HEK293 (cell line): ENCODE measurements at regions not wholly inside any gene's neighbourhood (a gene's known extent, or its start where the extent isn't known, plus 50 kb on each side); places are given as distances from the start of the nearest gene placed in this dataset.

Source experiments
- CTCF ChIA-PET: fragments of 350-600 bp; formaldehyde crosslinking; extraction: SDS; loops from one replicate; lab custom pipeline; 2021; ENCODE audit warnings: antibody characterized with exemption; lab: Yijun Ruan, JAX
- POLR2A ChIA-PET: fragments of 300-600 bp; formaldehyde crosslinking; extraction: SDS; loops from one replicate; lab custom pipeline; 2020; ENCODE audit warnings: antibody characterized with exemption, inconsistent platforms; lab: Yijun Ruan, JAX
- H3K27ac ChIP-seq: fragments of 200-500 bp; sonication (Bioruptor generic); 2 replicates; pipeline ENCODE4 v1.5.1; 2014; ENCODE audit warnings: low read depth, low read length, control low read depth, inconsistent platforms; ENCODE audit errors: extremely low read depth
- H3K36me3 ChIP-seq, 2 experiments: fragments of 200-500 bp in 1 of 2; sonication (Bioruptor generic) in 1 of 2; 1 replicate in 1 of 2; 2 replicates in 1 of 2; pipeline ENCODE4 v1.5.1; 2014 to 2017; ENCODE audit warnings: inconsistent platforms in 2 of 2, low read length in 2 of 2; ENCODE audit not compliant: control insufficient read depth in 2 of 2, insufficient read depth in 1 of 2
- H3K4me1 ChIP-seq: fragments of 200-500 bp; sonication (Bioruptor generic); 2 replicates; pipeline ENCODE4 v1.5.1; 2014; ENCODE audit warnings: mild to moderate bottlenecking, low read length, inconsistent platforms; ENCODE audit not compliant: control insufficient read depth, insufficient read depth
- H3K4me3 ChIP-seq: 2 replicates; pipeline ENCODE4 v1.5.1; 2011; ENCODE audit warnings: low read depth, mild to moderate bottlenecking, control low read depth, low read length, moderate library complexity
- H3K9me3 ChIP-seq: fragments of 200-500 bp; sonication (Bioruptor generic); 2 replicates; pipeline ENCODE4 v1.5.1; 2014; ENCODE audit warnings: low read depth, low read length, inconsistent platforms; ENCODE audit not compliant: control insufficient read depth, insufficient read depth
- EGR2 ChIP-seq: fragments of 450-650 bp; formaldehyde crosslinking; IDR thresholded peaks from 2 replicates; pipeline ENCODE4 v1.5.1; 2016; ENCODE audit warnings: low read depth, missing biosample characterization, missing genetic modification characterization
- OVOL3 ChIP-seq: fragments of 450-650 bp; formaldehyde crosslinking; IDR thresholded peaks from 2 replicates; pipeline ENCODE4 v1.5.1; 2016; ENCODE audit warnings: missing biosample characterization, missing genetic modification characterization
- PRDM4 ChIP-seq: fragments of 450-650 bp; formaldehyde crosslinking; IDR thresholded peaks from 2 replicates; pipeline ENCODE4 v1.5.1; 2017; ENCODE audit warnings: missing biosample characterization, missing genetic modification characterization
- REPIN1 ChIP-seq: fragments of 450-650 bp; formaldehyde crosslinking; IDR thresholded peaks from 2 replicates; pipeline ENCODE4 v1.5.1; 2017; ENCODE audit warnings: missing biosample characterization, missing genetic modification characterization, low read depth
- REST ChIP-seq: fragments of 450-650 bp; formaldehyde crosslinking; IDR thresholded peaks from 2 replicates; pipeline ENCODE4 v1.5.1; 2016; ENCODE audit warnings: missing biosample characterization, missing genetic modification characterization
- SETDB1 ChIP-seq: IDR thresholded peaks from one replicate; pipeline ENCODE4 v1.6.1; 2017; ENCODE audit warnings: mild to moderate bottlenecking, low read length, moderate library complexity, mixed read lengths; ENCODE audit not compliant: insufficient read length
- SP3 ChIP-seq: fragments of 450-650 bp; formaldehyde crosslinking; IDR thresholded peaks from 2 replicates; pipeline ENCODE4 v1.5.1; 2016; ENCODE audit warnings: missing biosample characterization, missing genetic modification characterization
- ZBTB6 ChIP-seq: fragments of 450-650 bp; formaldehyde crosslinking; IDR thresholded peaks from 2 replicates; pipeline ENCODE4 v1.5.1; 2017; ENCODE audit warnings: missing biosample characterization, missing genetic modification characterization
- ZBTB7A ChIP-seq: fragments of 450-650 bp; formaldehyde crosslinking; IDR thresholded peaks from 2 replicates; pipeline ENCODE4 v1.5.1; 2016; ENCODE audit warnings: low read depth, missing biosample characterization, missing genetic modification characterization
- ZFP41 ChIP-seq: fragments of 450-650 bp; formaldehyde crosslinking; IDR thresholded peaks from 2 replicates; pipeline ENCODE4 v1.5.1; 2016; ENCODE audit warnings: missing biosample characterization, missing genetic modification characterization, borderline replicate concordance
- ZNF114 ChIP-seq: fragments of 450-650 bp; formaldehyde crosslinking; IDR thresholded peaks from 2 replicates; pipeline ENCODE4 v1.5.0; 2017; ENCODE audit warnings: missing biosample characterization, missing genetic modification characterization
- ZNF184 ChIP-seq: fragments of 450-650 bp; IDR thresholded peaks from 2 replicates; pipeline ENCODE4 v1.5.1; 2018; ENCODE audit warnings: missing biosample characterization, mild to moderate bottlenecking, missing genetic modification characterization
- ZNF202 ChIP-seq: fragments of 450-650 bp; formaldehyde crosslinking; IDR thresholded peaks from 2 replicates; pipeline ENCODE4 v1.5.1; 2016; ENCODE audit warnings: missing biosample characterization, missing genetic modification characterization, borderline replicate concordance
- ZNF223 ChIP-seq: fragments of 450-650 bp; formaldehyde crosslinking; IDR thresholded peaks from 2 replicates; pipeline ENCODE4 v1.5.1; 2016; ENCODE audit warnings: missing biosample characterization, missing genetic modification characterization
- ZNF239 ChIP-seq: fragments of 450-650 bp; formaldehyde crosslinking; IDR thresholded peaks from 2 replicates; pipeline ENCODE4 v1.5.1; 2016; ENCODE audit warnings: missing biosample characterization, missing genetic modification characterization
- ZNF473 ChIP-seq: fragments of 450-650 bp; formaldehyde crosslinking; IDR thresholded peaks from 2 replicates; pipeline ENCODE4 v1.5.1; 2017; ENCODE audit warnings: missing biosample characterization, missing genetic modification characterization
- ZNF501 ChIP-seq: fragments of 450-650 bp; formaldehyde crosslinking; IDR thresholded peaks from 2 replicates; pipeline ENCODE4 v1.5.1; 2016; ENCODE audit warnings: missing biosample characterization, missing genetic modification characterization
- ZNF521 ChIP-seq: fragments of 450-650 bp; formaldehyde crosslinking; IDR thresholded peaks from 2 replicates; pipeline ENCODE4 v1.5.1; 2017; ENCODE audit warnings: missing biosample characterization, mild to moderate bottlenecking, missing genetic modification characterization
- ZNF549 ChIP-seq: fragments of 450-650 bp; IDR thresholded peaks from 2 replicates; pipeline ENCODE4 v1.5.1; 2018; ENCODE audit warnings: missing biosample characterization, missing genetic modification characterization, mild to moderate bottlenecking, inconsistent platforms, moderate library complexity
- ZNF654 ChIP-seq: fragments of 450-650 bp; formaldehyde crosslinking; IDR thresholded peaks from 2 replicates; pipeline ENCODE4 v1.5.1; 2016; ENCODE audit warnings: low read depth, missing biosample characterization, missing genetic modification characterization
- ZNF664 ChIP-seq: fragments of 450-650 bp; formaldehyde crosslinking; IDR thresholded peaks from 2 replicates; pipeline ENCODE4 v1.5.1; 2016; ENCODE audit warnings: missing biosample characterization, missing genetic modification characterization
- ZNF785 ChIP-seq: fragments of 450-650 bp; formaldehyde crosslinking; IDR thresholded peaks from 2 replicates; pipeline ENCODE4 v1.5.1; 2016; ENCODE audit warnings: missing biosample characterization, missing genetic modification characterization
- ZNF843 ChIP-seq: fragments of 450-650 bp; formaldehyde crosslinking; IDR thresholded peaks from 2 replicates; pipeline ENCODE4 v1.5.1; 2016; ENCODE audit warnings: missing biosample characterization, missing genetic modification characterization
- ZSCAN30 ChIP-seq: fragments of 450-650 bp; IDR thresholded peaks from 2 replicates; pipeline ENCODE4 v1.5.1; 2018; ENCODE audit warnings: missing biosample characterization, mild to moderate bottlenecking, missing genetic modification characterization, moderate library complexity
- TF ChIP-seq, protein P1 (sequence below): fragments of 450-650 bp; formaldehyde crosslinking; IDR thresholded peaks from 2 replicates; pipeline ENCODE4 v1.5.1; 2016; ENCODE audit warnings: missing biosample characterization, missing genetic modification characterization
- TF ChIP-seq, protein P2 (sequence below): fragments of 450-650 bp; formaldehyde crosslinking; IDR thresholded peaks from 2 replicates; pipeline ENCODE4 v1.5.1; 2017; ENCODE audit warnings: missing biosample characterization, missing genetic modification characterization
- TF ChIP-seq, protein P3 (sequence below): fragments of 450-650 bp; formaldehyde crosslinking; IDR thresholded peaks from 2 replicates; pipeline ENCODE4 v1.5.1; 2016; ENCODE audit warnings: missing biosample characterization, missing genetic modification characterization

GRCh38 chr20:10875653-10876052 is 201.9 kb upstream of the JAG1 start:
- ChIA-PET POLR2A (no interaction called here), CTCF (no interaction called here)
- Histone ChIP-seq H3K9me3 (no peaks in the 10 kb centered on the region; the same call in 1 of the 2 replicates), H3K27ac (no peak overlapping the region), H3K36me3 (no peaks in the 10 kb centered on the region), H3K4me3 (no peak overlapping the region), H3K4me1 (no peaks in the 10 kb centered on the region)
- TF ChIP-seq, protein P1, sequence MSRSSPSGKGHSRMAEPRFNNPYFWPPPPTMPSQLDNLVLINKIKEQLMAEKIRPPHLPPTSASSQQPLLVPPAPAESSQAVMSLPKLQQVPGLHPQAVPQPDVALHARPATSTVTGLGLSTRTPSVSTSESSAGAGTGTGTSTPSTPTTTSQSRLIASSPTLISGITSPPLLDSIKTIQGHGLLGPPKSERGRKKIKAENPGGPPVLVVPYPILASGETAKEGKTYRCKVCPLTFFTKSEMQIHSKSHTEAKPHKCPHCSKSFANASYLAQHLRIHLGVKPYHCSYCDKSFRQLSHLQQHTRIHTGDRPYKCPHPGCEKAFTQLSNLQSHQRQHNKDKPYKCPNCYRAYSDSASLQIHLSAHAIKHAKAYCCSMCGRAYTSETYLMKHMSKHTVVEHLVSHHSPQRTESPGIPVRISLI (tag by site-specific recombination): no peak
- no peak for TF ChIP-seq SETDB1
- no peak for TF ChIP-seq ZNF664 (tag by site-specific recombination)
- TF ChIP-seq ZNF239 (tag by site-specific recombination): no peak
- TF ChIP-seq, protein P2, sequence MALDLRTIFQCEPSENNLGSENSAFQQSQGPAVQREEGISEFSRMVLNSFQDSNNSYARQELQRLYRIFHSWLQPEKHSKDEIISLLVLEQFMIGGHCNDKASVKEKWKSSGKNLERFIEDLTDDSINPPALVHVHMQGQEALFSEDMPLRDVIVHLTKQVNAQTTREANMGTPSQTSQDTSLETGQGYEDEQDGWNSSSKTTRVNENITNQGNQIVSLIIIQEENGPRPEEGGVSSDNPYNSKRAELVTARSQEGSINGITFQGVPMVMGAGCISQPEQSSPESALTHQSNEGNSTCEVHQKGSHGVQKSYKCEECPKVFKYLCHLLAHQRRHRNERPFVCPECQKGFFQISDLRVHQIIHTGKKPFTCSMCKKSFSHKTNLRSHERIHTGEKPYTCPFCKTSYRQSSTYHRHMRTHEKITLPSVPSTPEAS (tag by site-specific recombination): no peak
- TF ChIP-seq PRDM4: no peak
- TF ChIP-seq REPIN1: no peak
- TF ChIP-seq ZSCAN30 (tag by site-specific recombination): no peak
- no peak for TF ChIP-seq ZFP41
- no peak for TF ChIP-seq ZNF184 (tag by site-specific recombination)
- no peak for TF ChIP-seq ZNF843
- TF ChIP-seq ZNF521 (tag by site-specific recombination): no peak
- TF ChIP-seq ZNF223: no peak
- TF ChIP-seq, protein P3, sequence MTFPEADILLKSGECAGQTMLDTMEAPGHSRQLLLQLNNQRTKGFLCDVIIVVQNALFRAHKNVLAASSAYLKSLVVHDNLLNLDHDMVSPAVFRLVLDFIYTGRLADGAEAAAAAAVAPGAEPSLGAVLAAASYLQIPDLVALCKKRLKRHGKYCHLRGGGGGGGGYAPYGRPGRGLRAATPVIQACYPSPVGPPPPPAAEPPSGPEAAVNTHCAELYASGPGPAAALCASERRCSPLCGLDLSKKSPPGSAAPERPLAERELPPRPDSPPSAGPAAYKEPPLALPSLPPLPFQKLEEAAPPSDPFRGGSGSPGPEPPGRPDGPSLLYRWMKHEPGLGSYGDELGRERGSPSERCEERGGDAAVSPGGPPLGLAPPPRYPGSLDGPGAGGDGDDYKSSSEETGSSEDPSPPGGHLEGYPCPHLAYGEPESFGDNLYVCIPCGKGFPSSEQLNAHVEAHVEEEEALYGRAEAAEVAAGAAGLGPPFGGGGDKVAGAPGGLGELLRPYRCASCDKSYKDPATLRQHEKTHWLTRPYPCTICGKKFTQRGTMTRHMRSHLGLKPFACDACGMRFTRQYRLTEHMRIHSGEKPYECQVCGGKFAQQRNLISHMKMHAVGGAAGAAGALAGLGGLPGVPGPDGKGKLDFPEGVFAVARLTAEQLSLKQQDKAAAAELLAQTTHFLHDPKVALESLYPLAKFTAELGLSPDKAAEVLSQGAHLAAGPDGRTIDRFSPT (tag by site-specific recombination): no peak
- no peak for TF ChIP-seq ZNF501

DNA sequence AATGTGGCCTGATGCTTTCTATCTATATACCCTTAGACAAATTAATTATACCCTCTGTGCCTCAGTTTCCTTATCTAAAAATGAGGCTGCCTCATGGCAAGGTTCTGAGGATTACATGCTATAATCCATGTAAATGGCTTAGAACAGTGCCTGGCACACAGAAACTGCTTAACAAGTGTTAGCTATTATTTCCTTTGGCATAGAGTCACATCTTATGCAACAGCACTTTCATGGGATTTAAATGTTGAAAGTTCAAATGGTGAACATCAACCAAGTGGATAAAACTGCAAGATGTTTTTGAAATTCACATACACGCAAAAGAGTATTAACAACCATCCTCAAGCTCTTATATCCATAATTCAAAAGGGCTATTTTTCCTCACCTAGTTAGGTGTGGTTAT is 202.8 kb upstream of the JAG1 start:
- H3K4me1 ChIP-seq: no peaks in the 10 kb centered on the region
- no peak overlapping the region for H3K4me3 ChIP-seq
- CTCF ChIA-PET: no interaction called here
- H3K27ac ChIP-seq: no peak overlapping the region
- no peaks in the 10 kb centered on the region; the same call in 1 of the 2 replicates for H3K9me3 ChIP-seq
- POLR2A ChIA-PET: no interaction called here
- H3K36me3 ChIP-seq: no peaks in the 10 kb centered on the region
- TF ChIP-seq REST: no peak
- TF ChIP-seq ZNF114 (tag by site-specific recombination): no peak
- no peak for TF ChIP-seq OVOL3
- no peak for TF ChIP-seq ZNF654
- no peak for TF ChIP-seq EGR2
- TF ChIP-seq ZBTB7A (tag by site-specific recombination): no peak
- no peak for TF ChIP-seq REPIN1
- TF ChIP-seq ZNF473: no peak
- no peak for TF ChIP-seq ZNF202 (tag by site-specific recombination)
- no peak for TF ChIP-seq ZNF549
- TF ChIP-seq ZBTB6: no peak
- TF ChIP-seq ZNF785 (tag by site-specific recombination): no peak
- TF ChIP-seq SP3 (tag by site-specific recombination): no peak
